T-helper 17 cell (primary cell): ENCODE measurements at regions not wholly inside any gene's neighbourhood (a gene's known extent, or its start where the extent isn't known, plus 50 kb on each side); places are given as distances from the start of the nearest gene placed in this dataset.

ENCODE experiments used
- ATAC-seq: fragments of 150-1000 bp; cut with Tn5 transposase; 2 replicates; pipeline ENCODE4 v1.10.0; 2021; ENCODE audit warnings: mild to moderate bottlenecking, moderate library complexity
- DNase-seq, 3 donors: peaks; one replicate each; pipeline versions ENCODE4 v3.0.0 to v3.0.0-alpha.2; 2020 to 2021
- H3K9me3 ChIP-seq: one replicate; pipeline ENCODE4 v1.7.0; 2013; ENCODE audit warnings: low read length, mild to moderate bottlenecking; ENCODE audit not compliant: control insufficient read depth, poor library complexity, severe bottlenecking
- H3K27ac Mint-ChIP-seq: one replicate; pipeline ENCODE4 v1.8.0; 2022; ENCODE audit warnings: mild to moderate bottlenecking, moderate library complexity, mixed read lengths
- H3K27me3 Mint-ChIP-seq: one replicate; pipeline ENCODE4 v1.8.0; 2022; ENCODE audit warnings: mixed read lengths
- H3K36me3 Mint-ChIP-seq: one replicate; pipeline ENCODE4 v1.8.0; 2022; ENCODE audit warnings: low read depth, mixed read lengths
- H3K4me1 Mint-ChIP-seq: one replicate; pipeline ENCODE4 v1.8.0; 2022; ENCODE audit warnings: mild to moderate bottlenecking, mixed read lengths
- H3K4me3 Mint-ChIP-seq: one replicate; pipeline ENCODE4 v1.8.0; 2022; ENCODE audit warnings: mild to moderate bottlenecking, moderate library complexity, mixed read lengths

- Mint-ChIP-seq H3K4me1 (no peaks in the 10 kb centered on the region), H3K36me3 (no peaks in the 10 kb centered on the region), H3K4me3 (no peak overlapping the region), H3K27me3 (no peaks in the 10 kb centered on the region), H3K27ac (no peak overlapping the region)
- ATAC-seq, result no peak
- no peaks in the 10 kb centered on the region for H3K9me3 ChIP-seq
- DNase-seq, result no peak
Observed at GRCh38 chr4:124953486-124953885, 241.0 kb upstream of the ANKRD50 start.

DNA sequence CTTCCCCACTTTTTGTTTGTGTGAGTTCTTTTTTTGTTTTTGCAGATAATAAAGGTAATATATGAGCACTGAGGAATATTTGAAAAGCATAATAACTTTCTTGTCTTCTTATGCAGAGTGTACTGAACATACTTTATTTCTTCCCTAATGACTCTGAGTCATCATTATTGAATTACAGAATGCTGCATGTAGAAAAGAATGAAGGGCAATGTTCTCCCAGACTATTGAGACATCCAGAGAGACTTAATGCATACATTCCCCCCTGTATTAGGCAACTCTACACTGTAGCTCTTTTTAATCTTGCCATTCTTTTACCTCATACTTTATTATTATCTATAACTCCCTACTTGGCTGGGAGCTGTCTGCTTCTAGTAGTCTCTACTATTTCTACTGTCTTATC lies 240.5 kb upstream of the ANKRD50 start:
- DNase-seq, result no peak
- H3K4me3 Mint-ChIP-seq, result no peak overlapping the region
- no peaks in the 10 kb centered on the region for H3K36me3 Mint-ChIP-seq

DNA sequence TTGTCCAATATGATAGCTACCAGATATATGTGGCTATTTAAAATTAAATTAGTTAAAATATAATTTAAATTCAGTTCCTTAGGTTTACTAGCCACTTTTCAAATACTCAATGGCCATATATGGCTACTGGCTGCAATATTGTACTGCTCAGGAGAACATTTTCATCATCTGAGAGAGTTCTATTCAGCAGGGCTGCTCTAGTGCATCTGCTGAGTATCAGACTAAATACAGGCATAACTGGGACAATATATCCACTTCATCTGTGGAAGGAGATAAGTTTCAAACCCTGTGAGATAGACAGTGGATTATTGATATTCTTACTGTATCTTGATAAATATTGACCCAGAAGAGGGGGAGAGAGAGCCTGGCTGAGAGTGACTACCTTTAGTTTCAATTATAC lies 240.1 kb upstream of the ANKRD50 start:
- H3K36me3 Mint-ChIP-seq, result no peaks in the 10 kb centered on the region
- no peaks in the 10 kb centered on the region for H3K9me3 ChIP-seq
- H3K27me3 Mint-ChIP-seq, result no peaks in the 10 kb centered on the region
- H3K4me3 Mint-ChIP-seq, result no peak overlapping the region
- no peaks in the 10 kb centered on the region for H3K4me1 Mint-ChIP-seq
- DNase-seq, result no peak
- ATAC-seq, result no peak
- no peak overlapping the region for H3K27ac Mint-ChIP-seq

More for the DNA sequence above, 240.5 kb upstream of the ANKRD50 start:
- H3K9me3 ChIP-seq, result no peaks in the 10 kb centered on the region
- no peaks in the 10 kb centered on the region for H3K4me1 Mint-ChIP-seq
- H3K27me3 Mint-ChIP-seq, result no peaks in the 10 kb centered on the region
- H3K27ac Mint-ChIP-seq, result no peak overlapping the region
- ATAC-seq, result no peak

DNA sequence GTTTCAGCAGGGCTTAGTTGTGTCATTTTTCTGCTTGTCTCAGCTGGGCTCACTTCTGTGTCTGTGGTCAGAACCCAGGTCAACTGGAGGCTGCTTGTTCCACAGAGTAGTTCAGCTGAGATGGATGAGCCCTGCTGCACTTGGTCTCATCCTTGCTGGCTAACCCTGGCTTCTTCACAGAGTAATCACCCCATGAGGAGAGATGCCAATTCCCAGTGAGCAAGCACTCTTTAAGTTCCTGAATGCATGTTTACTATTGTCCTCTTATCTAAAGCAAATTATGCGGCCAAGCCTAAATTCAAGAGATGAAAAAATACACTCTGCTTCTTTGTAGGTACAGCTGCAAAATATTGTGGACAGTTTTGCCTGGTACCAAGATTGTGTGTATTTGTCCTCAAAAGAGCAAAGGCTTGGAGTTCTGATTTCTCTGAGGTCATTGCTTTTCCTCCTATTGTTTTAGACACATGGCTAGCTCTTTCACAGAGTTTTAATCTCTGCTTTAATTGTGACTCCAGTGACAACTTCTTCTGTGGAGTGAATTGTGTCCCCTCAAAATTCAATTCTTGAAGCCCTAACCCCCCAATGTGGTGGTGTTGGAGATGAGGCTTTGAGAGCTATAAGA lies 236.6 kb upstream of the ANKRD50 start:
- no peaks in the 10 kb centered on the region for H3K4me1 Mint-ChIP-seq
- DNase-seq (no peak), ATAC-seq (no peak)
- H3K27ac Mint-ChIP-seq, result no peak overlapping the region
- H3K36me3 Mint-ChIP-seq, result no peaks in the 10 kb centered on the region
- no peaks in the 10 kb centered on the region for H3K9me3 ChIP-seq
- H3K4me3 Mint-ChIP-seq, result no peak overlapping the region
- no peaks in the 10 kb centered on the region for H3K27me3 Mint-ChIP-seq

DNA sequence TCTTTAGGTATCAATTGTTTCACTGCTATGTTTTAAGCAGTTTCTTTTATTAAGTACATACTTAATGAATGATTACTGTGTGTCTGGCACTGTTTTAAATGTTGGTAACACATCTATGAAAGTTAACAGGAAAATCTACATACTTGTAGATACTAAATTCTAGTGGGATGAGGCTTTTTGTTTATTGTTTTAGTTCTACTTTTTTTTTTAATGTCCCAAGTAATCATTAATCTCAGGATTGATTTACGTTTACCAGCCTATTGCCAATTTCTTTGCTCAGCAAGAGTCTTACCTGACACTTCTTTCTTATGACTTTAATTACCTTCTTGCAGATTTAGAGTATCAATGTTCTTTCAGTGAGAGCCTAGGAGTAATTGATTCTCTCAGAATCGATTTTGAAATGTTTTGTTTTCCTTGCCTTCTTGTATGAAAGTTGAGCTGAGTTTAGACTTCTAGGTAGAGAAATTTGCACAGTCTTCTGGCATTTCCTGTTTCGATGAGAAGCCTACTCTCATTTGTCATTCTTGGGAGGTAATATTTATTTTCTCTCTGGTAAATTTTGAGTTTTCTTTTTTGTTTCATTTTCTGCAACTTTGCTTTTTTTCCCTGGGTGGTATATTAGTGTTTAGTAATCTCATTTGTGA lies 235.2 kb upstream of the ANKRD50 start:
- Mint-ChIP-seq H3K36me3 (no peaks in the 10 kb centered on the region), H3K4me3 (no peak overlapping the region), H3K27me3 (no peaks in the 10 kb centered on the region), H3K27ac (no peak overlapping the region), H3K4me1 (no peaks in the 10 kb centered on the region)
- H3K9me3 ChIP-seq, result no peaks in the 10 kb centered on the region
- DNase-seq (no peak), ATAC-seq (no peak)

- H3K36me3 Mint-ChIP-seq, result no peaks in the 10 kb centered on the region
Observed at GRCh38 chr4:124946696-124947095, 234.2 kb upstream of the ANKRD50 start.

GRCh38 chr4:124945422-124945821 lies 232.9 kb upstream of the ANKRD50 start:
- no peaks in the 10 kb centered on the region for H3K9me3 ChIP-seq
- no peak for DNase-seq
- no peaks in the 10 kb centered on the region for H3K27me3 Mint-ChIP-seq
- no peak overlapping the region for H3K4me3 Mint-ChIP-seq
- no peak overlapping the region for H3K27ac Mint-ChIP-seq
- no peaks in the 10 kb centered on the region for H3K4me1 Mint-ChIP-seq
- no peaks in the 10 kb centered on the region for H3K36me3 Mint-ChIP-seq
- no peak for ATAC-seq

More at GRCh38 chr4:124946696-124947095, 234.2 kb upstream of the ANKRD50 start:
- Mint-ChIP-seq H3K4me3 (no peak overlapping the region), H3K27me3 (no peaks in the 10 kb centered on the region), H3K4me1 (no peaks in the 10 kb centered on the region), H3K27ac (no peak overlapping the region)
- DNase-seq (no peak), ATAC-seq (no peak)
- no peaks in the 10 kb centered on the region for H3K9me3 ChIP-seq

DNA sequence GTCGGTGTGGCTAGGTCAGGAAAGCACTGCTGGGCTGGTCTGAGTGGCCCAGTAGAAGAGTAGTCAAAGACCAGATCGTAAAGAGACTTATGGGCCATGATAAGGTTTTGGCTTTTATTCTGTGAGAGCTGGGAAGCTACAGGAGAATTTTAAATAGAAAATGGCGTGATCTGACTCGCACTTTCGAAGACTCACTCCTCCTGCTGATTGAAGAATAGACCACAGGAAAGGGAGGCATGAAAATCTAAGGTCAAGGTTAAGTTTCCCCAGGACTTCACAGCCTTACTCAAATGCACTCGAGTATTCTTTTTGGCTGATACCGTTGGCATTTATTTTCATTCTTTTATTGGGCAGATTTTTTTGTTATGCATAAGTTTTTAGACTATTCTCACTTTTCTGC lies 231.4 kb upstream of the ANKRD50 start:
- Mint-ChIP-seq H3K4me1 (no peaks in the 10 kb centered on the region), H3K27ac (no peak overlapping the region), H3K27me3 (no peaks in the 10 kb centered on the region), H3K36me3 (no peaks in the 10 kb centered on the region), H3K4me3 (no peak overlapping the region)
- no peaks in the 10 kb centered on the region for H3K9me3 ChIP-seq
- ATAC-seq (no peak), DNase-seq (no peak)

GRCh38 chr4:124943145-124943889 lies 230.8 kb upstream of the ANKRD50 start:
- DNase-seq, result no peak
- H3K27me3 Mint-ChIP-seq, result no peaks in the 10 kb centered on the region
- H3K9me3 ChIP-seq, result no peaks in the 10 kb centered on the region
- H3K4me3 Mint-ChIP-seq, result no peak overlapping the region
- H3K27ac Mint-ChIP-seq, result no peak overlapping the region
- H3K4me1 Mint-ChIP-seq, result no peaks in the 10 kb centered on the region
- no peak for ATAC-seq
- no peaks in the 10 kb centered on the region for H3K36me3 Mint-ChIP-seq

DNA sequence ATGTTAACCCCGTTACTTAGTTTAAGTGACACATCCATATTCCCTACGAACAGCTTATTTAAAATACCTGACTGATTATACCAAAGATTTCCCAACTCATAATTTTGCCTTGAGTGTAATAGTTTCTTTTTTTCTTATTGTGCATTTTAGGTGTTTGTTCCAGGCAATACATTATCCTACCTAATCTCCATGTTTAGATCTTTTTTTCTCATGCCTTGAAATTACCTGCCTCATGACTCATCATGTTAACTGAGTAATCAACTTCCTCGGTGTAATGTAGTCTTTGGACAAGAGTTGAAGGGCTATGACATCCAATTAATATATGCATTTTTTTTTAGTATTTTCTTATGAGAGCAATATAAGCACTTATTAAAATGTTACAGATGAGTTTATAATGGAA lies 228.7 kb upstream of the ANKRD50 start:
- no peak for DNase-seq
- no peak overlapping the region for H3K27ac Mint-ChIP-seq
- H3K27me3 Mint-ChIP-seq, result no peaks in the 10 kb centered on the region
- no peaks in the 10 kb centered on the region for H3K36me3 Mint-ChIP-seq
- ATAC-seq, result no peak
- H3K9me3 ChIP-seq, result no peaks in the 10 kb centered on the region
- no peaks in the 10 kb centered on the region for H3K4me1 Mint-ChIP-seq
- no peak overlapping the region for H3K4me3 Mint-ChIP-seq

DNA sequence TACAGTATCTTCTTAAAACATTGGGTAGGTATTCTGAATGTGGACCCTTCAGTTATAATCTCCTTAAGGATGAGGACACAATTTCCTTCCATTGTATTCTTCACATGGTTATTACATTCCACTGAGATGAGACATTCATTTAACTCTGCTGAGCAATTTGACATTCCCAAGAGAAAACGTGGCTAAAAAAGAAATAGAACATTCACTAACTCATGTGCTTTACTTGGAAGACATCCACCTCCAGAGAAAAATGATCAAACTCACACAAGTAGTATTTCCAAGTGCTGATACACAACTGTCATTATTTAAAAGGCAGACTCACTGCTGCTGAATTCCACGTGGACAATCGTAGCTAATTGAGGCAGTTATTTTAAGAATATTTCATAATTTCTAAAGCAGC lies 227.9 kb upstream of the ANKRD50 start:
- Mint-ChIP-seq H3K27ac (no peak overlapping the region), H3K27me3 (no peaks in the 10 kb centered on the region), H3K4me1 (no peaks in the 10 kb centered on the region), H3K4me3 (no peak overlapping the region), H3K36me3 (no peaks in the 10 kb centered on the region)
- no peak for ATAC-seq
- no peak for DNase-seq
- H3K9me3 ChIP-seq, result no peaks in the 10 kb centered on the region

- Mint-ChIP-seq H3K27ac (no peak overlapping the region), H3K36me3 (no peaks in the 10 kb centered on the region), H3K4me1 (no peaks in the 10 kb centered on the region), H3K4me3 (no peak overlapping the region), H3K27me3 (no peaks in the 10 kb centered on the region)
- ATAC-seq, result no peak
- no peaks in the 10 kb centered on the region for H3K9me3 ChIP-seq
- no peak for DNase-seq
Observed at GRCh38 chr4:124939908-124940307, 227.4 kb upstream of the ANKRD50 start.

DNA sequence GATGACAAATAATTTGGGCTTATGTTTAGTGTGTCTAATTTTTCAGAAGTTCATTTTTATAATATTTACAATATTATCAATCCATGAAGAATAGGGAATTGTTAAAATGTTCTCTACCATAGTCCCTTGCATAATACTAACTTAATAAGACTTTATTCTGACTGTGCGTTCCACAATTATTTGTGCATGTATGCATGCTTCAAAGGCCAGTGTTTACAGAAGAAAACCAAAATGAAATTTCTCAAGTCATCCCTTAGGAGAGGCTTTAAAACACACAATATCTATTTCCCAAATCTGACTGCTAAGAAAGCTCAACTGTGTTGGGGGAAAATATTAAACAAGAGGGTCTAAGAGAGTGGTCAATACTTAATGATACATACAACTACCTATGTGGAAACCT lies 226.3 kb upstream of the ANKRD50 start:
- no peak for ATAC-seq
- no peak overlapping the region for H3K27ac Mint-ChIP-seq
- H3K36me3 Mint-ChIP-seq, result no peaks in the 10 kb centered on the region
- no peak overlapping the region for H3K4me3 Mint-ChIP-seq
- H3K9me3 ChIP-seq, result no peaks in the 10 kb centered on the region
- DNase-seq, result no peak
- no peaks in the 10 kb centered on the region for H3K4me1 Mint-ChIP-seq
- no peaks in the 10 kb centered on the region for H3K27me3 Mint-ChIP-seq

GRCh38 chr4:124937993-124938392 lies 225.5 kb upstream of the ANKRD50 start:
- ATAC-seq, result no peak
- no peak overlapping the region for H3K27ac Mint-ChIP-seq
- H3K9me3 ChIP-seq, result no peaks in the 10 kb centered on the region
- no peaks in the 10 kb centered on the region for H3K36me3 Mint-ChIP-seq
- H3K27me3 Mint-ChIP-seq, result no peaks in the 10 kb centered on the region
- H3K4me3 Mint-ChIP-seq, result no peak overlapping the region
- no peaks in the 10 kb centered on the region for H3K4me1 Mint-ChIP-seq
- no peak for DNase-seq
